ENCODE measurements at regions not wholly inside any gene's neighbourhood (a gene's known extent, or its start where the extent isn't known, plus 50 kb on each side); places are given as distances from the start of the nearest gene placed in this dataset.

DNA sequence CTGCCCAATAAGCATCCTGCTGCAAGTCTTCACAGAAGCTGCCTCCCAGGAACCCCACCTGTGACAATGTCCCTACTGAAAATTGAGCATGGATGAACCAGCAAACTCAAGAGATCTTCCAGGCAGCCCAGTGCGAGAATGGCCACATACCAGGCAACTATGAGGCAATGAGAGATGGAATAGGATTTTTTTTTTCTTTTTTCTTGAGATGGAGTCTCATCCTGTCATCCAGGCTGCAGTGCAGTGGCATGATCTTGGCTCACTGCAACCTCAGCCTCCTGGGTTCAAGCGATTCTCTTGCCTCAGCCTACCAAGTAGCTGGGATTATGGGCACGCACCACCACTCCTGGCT is 60.9 kb upstream of the ARL8B start:
- TF ChIP-seq, protein P1, sequence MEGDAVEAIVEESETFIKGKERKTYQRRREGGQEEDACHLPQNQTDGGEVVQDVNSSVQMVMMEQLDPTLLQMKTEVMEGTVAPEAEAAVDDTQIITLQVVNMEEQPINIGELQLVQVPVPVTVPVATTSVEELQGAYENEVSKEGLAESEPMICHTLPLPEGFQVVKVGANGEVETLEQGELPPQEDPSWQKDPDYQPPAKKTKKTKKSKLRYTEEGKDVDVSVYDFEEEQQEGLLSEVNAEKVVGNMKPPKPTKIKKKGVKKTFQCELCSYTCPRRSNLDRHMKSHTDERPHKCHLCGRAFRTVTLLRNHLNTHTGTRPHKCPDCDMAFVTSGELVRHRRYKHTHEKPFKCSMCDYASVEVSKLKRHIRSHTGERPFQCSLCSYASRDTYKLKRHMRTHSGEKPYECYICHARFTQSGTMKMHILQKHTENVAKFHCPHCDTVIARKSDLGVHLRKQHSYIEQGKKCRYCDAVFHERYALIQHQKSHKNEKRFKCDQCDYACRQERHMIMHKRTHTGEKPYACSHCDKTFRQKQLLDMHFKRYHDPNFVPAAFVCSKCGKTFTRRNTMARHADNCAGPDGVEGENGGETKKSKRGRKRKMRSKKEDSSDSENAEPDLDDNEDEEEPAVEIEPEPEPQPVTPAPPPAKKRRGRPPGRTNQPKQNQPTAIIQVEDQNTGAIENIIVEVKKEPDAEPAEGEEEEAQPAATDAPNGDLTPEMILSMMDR (conservative IDR thresholded peaks at IDR 0.05; ENCODE audit: low read length) = no peak
- no peak for TF ChIP-seq EZH2phosphoT487 (IDR thresholded peaks at IDR 0.05; ENCODE audit: borderline replicate concordance, low read depth, low read length)

Measured in OCI-LY7 (cell line).